K562 (cell line): ENCODE measurements at regions not wholly inside any gene's neighbourhood (a gene's known extent, or its start where the extent isn't known, plus 50 kb on each side); places are given as distances from the start of the nearest gene placed in this dataset.

ENCODE experiments used
- ATAC-seq: fragments of 200-7000 bp; cut with Tn5 transposase; 3 replicates; pipeline ENCODE4 v1.9.1; 2020; ENCODE audit warnings: moderate library complexity
- BruUV-seq: library from RNA; stranded (reverse); fragments of 400-500 nt; replicated peaks from 2 replicates; lab custom pipeline; 2021; lab: Mats Ljungman, UMichigan
- CTCF ChIA-PET: fragments of 300-600 bp; formaldehyde crosslinking; extraction: SDS; loops from one replicate; lab custom pipeline; 2021; ENCODE audit warnings: low intra/inter-chr PET ratio; lab: Yijun Ruan, JAX
- POLR2A ChIA-PET: fragments of 300-600, 350-650 bp; sonication (Branson Sonifier 250); formaldehyde crosslinking; extraction: SDS; loops from one replicate; lab custom pipeline; 2021; ENCODE audit warnings: antibody characterized with exemption, inconsistent platforms; lab: Yijun Ruan, JAX
- DNase-seq, 4 experiments: peaks; one replicate each; pipeline versions ENCODE4 v3.0.0 to v3.0.0-alpha.2; 2011 to 2018; ENCODE audit warnings: low spot score in 3 of 4, mixed read lengths in 3 of 4; ENCODE audit errors: extremely low read depth in 1 of 4
- FAIRE-seq: peaks from 2 replicates; lab custom pipeline; 2011; peaks lifted over from hg19 to GRCh38; lab: Jason Lieb, UNC
- H2AFZ ChIP-seq: 2 replicates; pipeline ENCODE4 v1.6.0; 2011; ENCODE audit warnings: low read depth, low read length, control low read depth, inconsistent platforms
- H3K27ac ChIP-seq: fragments of 200-600 bp; 3 replicates; pipeline ENCODE4 v1.8.0; 2011; ENCODE audit warnings: low read depth, mild to moderate bottlenecking, control low read depth, inconsistent platforms, low read length, moderate library complexity, mixed read lengths; ENCODE audit errors: extremely low read depth
- H3K27me3 ChIP-seq, 2 experiments: fragments of 300-600 bp in 1 of 2; 2 replicates in 1 of 2; 3 replicates in 1 of 2; pipeline versions ENCODE4 v1.6.0 to v1.8.0; 2011; ENCODE audit warnings: inconsistent platforms in 2 of 2, low read length in 2 of 2, mild to moderate bottlenecking in 1 of 2, mixed read lengths in 1 of 2, moderate library complexity in 1 of 2; ENCODE audit not compliant: control insufficient read depth in 2 of 2, insufficient read depth in 2 of 2
- H3K36me3 ChIP-seq: fragments of 300-600 bp; 3 replicates; pipeline ENCODE4 v1.8.0; 2011; ENCODE audit warnings: mild to moderate bottlenecking, low read length, inconsistent platforms; ENCODE audit not compliant: control insufficient read depth, insufficient read depth
- H3K4me1 ChIP-seq, 2 experiments: fragments of 200-600 bp in 1 of 2; replicated peaks in 1 of 2; 2 replicates in 1 of 2; 3 replicates in 1 of 2; pipeline versions ENCODE4 v1.5.1 to v1.8.0; 2011; ENCODE audit warnings: inconsistent platforms in 2 of 2, low read length in 2 of 2, mild to moderate bottlenecking in 1 of 2, mixed read lengths in 1 of 2, moderate library complexity in 1 of 2; ENCODE audit not compliant: control insufficient read depth in 2 of 2, insufficient read depth in 2 of 2
- H3K4me2 ChIP-seq: 2 replicates; pipeline ENCODE4 v1.6.1; 2011; ENCODE audit warnings: low read length, control low read depth, inconsistent platforms, mixed read lengths; ENCODE audit not compliant: insufficient read depth
- H3K4me3 ChIP-seq: fragments of 200-600 bp; sonication (generic), shearing (Covaris generic); 2 replicates; pipeline ENCODE4 v1.5.1; 2016; ENCODE audit warnings: control low read depth, inconsistent platforms
- H3K79me2 ChIP-seq: fragments of 200-600 bp; 3 replicates; pipeline ENCODE4 v1.8.0; 2011; ENCODE audit warnings: low read length, inconsistent platforms; ENCODE audit not compliant: control insufficient read depth, insufficient read depth
- H3K9ac ChIP-seq, 2 experiments: 2 replicates each; pipeline versions ENCODE4 v1.6.0 to v1.6.1; 2011; ENCODE audit warnings: low read depth in 2 of 2, low read length in 2 of 2, control low read depth in 1 of 2, inconsistent platforms in 1 of 2, mild to moderate bottlenecking in 1 of 2, mixed read lengths in 1 of 2; ENCODE audit not compliant: insufficient read depth in 1 of 2
- H3K9me1 ChIP-seq: one replicate; pipeline ENCODE4 v1.6.0; 2011; ENCODE audit warnings: inconsistent platforms, mild to moderate bottlenecking, low read length, moderate library complexity; ENCODE audit not compliant: control insufficient read depth, insufficient read depth
- H3K9me3 ChIP-seq: replicated peaks from 2 replicates; pipeline ENCODE4 v1.5.1; 2011; ENCODE audit warnings: low read depth, low read length, inconsistent platforms; ENCODE audit not compliant: control insufficient read depth, insufficient read depth
- H4K20me1 ChIP-seq: replicated peaks from 2 replicates; pipeline ENCODE4 v1.6.1; 2011; ENCODE audit warnings: low read length, inconsistent platforms, mixed read lengths; ENCODE audit not compliant: control insufficient read depth, insufficient read depth
- FOSL1 ChIP-seq: fragments of 200-800 bp; sonication (Bioruptor generic); conservative IDR thresholded peaks from 2 replicates; pipeline ENCODE4 v1.6.1; 2016; ENCODE audit warnings: missing genetic modification characterization, missing compliant biosample characterization
- GABPA ChIP-seq: fragments of 200-800 bp; sonication (Bioruptor generic); conservative IDR thresholded peaks from 2 replicates; pipeline ENCODE4 v1.6.1; 2016; ENCODE audit warnings: low read depth, missing genetic modification characterization, missing compliant biosample characterization
- HNRNPK ChIP-seq: fragments of 200-400 bp; formaldehyde crosslinking; IDR thresholded peaks from one replicate; pipeline ENCODE4 v1.6.1; 2018; ENCODE audit warnings: mild to moderate bottlenecking, low read depth, low read length; ENCODE audit not compliant: poor library complexity, severe bottlenecking
- MIER1 ChIP-seq: fragments of 450-650 bp; IDR thresholded peaks from 2 replicates; pipeline ENCODE4 v1.6.1; 2016; ENCODE audit warnings: antibody characterized with exemption, mild to moderate bottlenecking, low read depth
- MITF ChIP-seq: IDR thresholded peaks from 2 replicates; pipeline ENCODE4 v1.6.1; 2014; ENCODE audit warnings: antibody characterized with exemption
- PTTG1 ChIP-seq: fragments of 450-650 bp; IDR thresholded peaks from 2 replicates; pipeline ENCODE4 v1.6.1; 2016; ENCODE audit warnings: low read depth, mild to moderate bottlenecking, missing genetic modification characterization, missing compliant biosample characterization
- SFPQ ChIP-seq: fragments of 200-400 bp; formaldehyde crosslinking; IDR thresholded peaks from 2 replicates; pipeline ENCODE4 v1.6.1; 2017; ENCODE audit warnings: mild to moderate bottlenecking, low read depth, low read length, moderate library complexity
- ZFP36 ChIP-seq: fragments of 150-350 bp; IDR thresholded peaks from 2 replicates; pipeline ENCODE4 v1.6.1; 2018; ENCODE audit warnings: low read length, low read depth; ENCODE audit not compliant: partially characterized antibody
- ZNF3 ChIP-seq: fragments of 250-450 bp; sonication (Bioruptor Pico); IDR thresholded peaks from 2 replicates; pipeline ENCODE4 v1.5.0; 2021; ENCODE audit warnings: mild to moderate bottlenecking, moderate library complexity
- WGBS: fragments of 100-300 bp; shearing (Covaris generic); methylation state at CpG from one replicate; pipeline ENCODE4 v1.1.6; 2016; ENCODE audit warnings: low coverage, mixed read lengths; ENCODE audit not compliant: insufficient coverage; ENCODE audit errors: missing lambda C conversion rate; 5-methylcytosine and 5-hydroxymethylcytosine counted together
- in situ Hi-C: fragments of 300-500 bp; cut with MboI; formaldehyde crosslinking; loops from 4 replicates; pipeline ENCODE4 v1.15.0; 2018; ENCODE audit warnings: inconsistent platforms, mixed read lengths
- intact Hi-C: fragments of 100-400 bp; cut with micrococcal nuclease; formaldehyde crosslinking; loops from 2 replicates; pipeline ENCODE4 v1.14.2; 2022

- Histone ChIP-seq H3K36me3 (no peaks in the 10 kb centered on the region), H3K27ac (no peak overlapping the region), H4K20me1 (no peaks in the 10 kb centered on the region), H3K9me3 (no peaks in the 10 kb centered on the region), H3K79me2 (no peaks in the 10 kb centered on the region), H3K9ac (no peak overlapping the region), H2AFZ (no peak overlapping the region), H3K9me1 (no peaks in the 10 kb centered on the region), H3K4me2 (no peak overlapping the region), H3K4me1 (no peaks in the 10 kb centered on the region; a peak in 1 of 5 replicates), H3K4me3 (no peak overlapping the region), H3K27me3 (no peaks in the 10 kb centered on the region)
- FAIRE-seq (no peak), ATAC-seq (no peak), DNase-seq (no peak)
- WGBS, result 2% methylated on average over 10 of the region's 10 CpGs
- ChIA-PET POLR2A (no interaction called here), CTCF (no interaction called here)
- TF ChIP-seq MIER1, result no peak
- no peak for TF ChIP-seq ZFP36
- TF ChIP-seq GABPA (tag), result no peak
- no peak for TF ChIP-seq MITF
- TF ChIP-seq SFPQ, result no peak
- TF ChIP-seq ZNF3 (CRISPR knock-in tag), result no peak
- no peak for TF ChIP-seq PTTG1
- no peak for TF ChIP-seq HNRNPK
- TF ChIP-seq FOSL1, result no peak
- BruUV-seq, result no TSS peak
- in situ Hi-C loops, result no loop called here
- intact Hi-C loops, result no loop called here
Measured at GRCh38 chr3:102054543-102055080, 205.3 kb downstream of the NFKBIZ start.
